IMR-90 (cell line): ENCODE measurements at regions not wholly inside any gene's neighbourhood (a gene's known extent, or its start where the extent isn't known, plus 50 kb on each side); places are given as distances from the start of the nearest gene placed in this dataset.

Experiments used
- ATAC-seq: fragments of 200-7000 bp; cut with Tn5 transposase; 2 replicates; pipeline ENCODE4 v1.9.1; 2020; ENCODE audit warnings: low read depth, mild to moderate bottlenecking, moderate library complexity
- BruUV-seq: library from RNA; stranded (reverse); fragments of 400-500 nt; replicated peaks from 2 replicates; lab custom pipeline; 2021; lab: Mats Ljungman, UMichigan
- CTCF ChIA-PET: fragments of 300-600 bp; formaldehyde crosslinking; extraction: SDS; loops from one replicate; lab custom pipeline; 2021; ENCODE audit warnings: antibody characterized with exemption; lab: Yijun Ruan, JAX
- POLR2A ChIA-PET: fragments of 300-600 bp; sonication (Branson Sonifier 250); formaldehyde crosslinking; loops from one replicate; lab custom pipeline; 2022; ENCODE audit warnings: antibody characterized with exemption; ENCODE audit not compliant: unreplicated experiment; lab: Charles Lee
- DNase-seq: peaks from one replicate; pipeline ENCODE4 v3.0.0; 2013
- H2AFZ ChIP-seq: replicated peaks from 2 replicates; pipeline ENCODE3; 2013; ENCODE audit warnings: low read length, mild to moderate bottlenecking; ENCODE audit not compliant: poor library complexity
- H2AK5ac ChIP-seq: 2 replicates; pipeline ENCODE4 v1.6.1; 2013; ENCODE audit warnings: low read depth, low read length, inconsistent platforms
- H2AK9ac ChIP-seq: replicated peaks from 2 replicates; pipeline ENCODE3; 2013; ENCODE audit warnings: mild to moderate bottlenecking, low read depth, low read length, moderate library complexity; ENCODE audit not compliant: poor library complexity
- H2BK120ac ChIP-seq: 2 replicates; pipeline ENCODE4 v1.6.1; 2013; ENCODE audit warnings: low read depth, low read length, inconsistent platforms
- H2BK15ac ChIP-seq: 3 replicates; pipeline ENCODE4 v1.6.1; 2013; ENCODE audit warnings: low read depth, low read length, inconsistent platforms
- H2BK20ac ChIP-seq: 2 replicates; pipeline ENCODE4 v1.6.1; 2013; ENCODE audit warnings: low read depth, mild to moderate bottlenecking, inconsistent platforms, low read length, moderate library complexity
- H2BK5ac ChIP-seq: 2 replicates; pipeline ENCODE4 v1.6.1; 2013; ENCODE audit warnings: mild to moderate bottlenecking, low read depth, low read length, inconsistent platforms; ENCODE audit not compliant: poor library complexity, severe bottlenecking
- H3K14ac ChIP-seq: replicated peaks from 2 replicates; pipeline ENCODE4 v1.6.1; 2013; ENCODE audit warnings: low read depth, low read length, inconsistent platforms
- H3K18ac ChIP-seq: 2 replicates; pipeline ENCODE4 v1.6.1; 2013; ENCODE audit warnings: low read depth, low read length, control low read depth
- H3K23ac ChIP-seq: 2 replicates; pipeline ENCODE4 v1.6.1; 2013; ENCODE audit warnings: low read depth, low read length, inconsistent platforms
- H3K27ac ChIP-seq: 2 replicates; pipeline ENCODE4 v1.5.1; 2013; ENCODE audit warnings: mild to moderate bottlenecking, control low read depth, low read length; ENCODE audit not compliant: insufficient read depth
- H3K27me3 ChIP-seq: 2 replicates; pipeline ENCODE4 v1.6.1; 2013; ENCODE audit warnings: low read length; ENCODE audit not compliant: control insufficient read depth, insufficient read depth
- H3K36me3 ChIP-seq: 2 replicates; pipeline ENCODE4 v1.6.1; 2013; ENCODE audit warnings: low read length, mixed read lengths; ENCODE audit not compliant: control insufficient read depth, insufficient read depth
- H3K4ac ChIP-seq: 2 replicates; pipeline ENCODE4 v1.6.1; 2013; ENCODE audit warnings: low read depth, low read length, inconsistent platforms
- H3K4me1 ChIP-seq: 2 replicates; pipeline ENCODE4 v1.6.1; 2013; ENCODE audit warnings: low read length, mixed read lengths; ENCODE audit not compliant: control insufficient read depth, insufficient read depth
- H3K4me2 ChIP-seq: 2 replicates; pipeline ENCODE4 v1.6.1; 2013; ENCODE audit warnings: low read depth, mild to moderate bottlenecking, control low read depth, low read length, moderate library complexity
- H3K4me3 ChIP-seq: 2 replicates; pipeline ENCODE4 v1.5.1; 2013; ENCODE audit warnings: low read depth, mild to moderate bottlenecking, control low read depth, low read length, moderate library complexity; ENCODE audit not compliant: insufficient read depth
- H3K56ac ChIP-seq: 2 replicates; pipeline ENCODE4 v1.6.1; 2013; ENCODE audit warnings: low read length, inconsistent platforms; ENCODE audit not compliant: insufficient read depth; ENCODE audit errors: extremely low read depth
- H3K79me1 ChIP-seq, 2 experiments: 2 replicates each; pipeline ENCODE4 v1.6.1; 2013; ENCODE audit warnings: low read length in 2 of 2, inconsistent platforms in 1 of 2, low read depth in 1 of 2
- H3K9ac ChIP-seq: 2 replicates; pipeline ENCODE4 v1.6.1; 2013; ENCODE audit warnings: low read depth, low read length, control low read depth
- H3K9me1 ChIP-seq: 2 replicates; pipeline ENCODE4 v1.6.1; 2013; ENCODE audit warnings: low read length, inconsistent platforms; ENCODE audit not compliant: insufficient read depth
- H3K9me3 ChIP-seq: 2 replicates; pipeline ENCODE4 v1.6.1; 2013; ENCODE audit warnings: low read length; ENCODE audit not compliant: control insufficient read depth, insufficient read depth
- H4K20me1 ChIP-seq: 2 replicates; pipeline ENCODE4 v1.6.1; 2013; ENCODE audit warnings: low read length, inconsistent platforms; ENCODE audit not compliant: insufficient read depth
- H4K5ac ChIP-seq: 2 replicates; pipeline ENCODE4 v1.6.1; 2013; ENCODE audit warnings: mild to moderate bottlenecking, low read depth, low read length, control low read depth
- H4K8ac ChIP-seq, 2 experiments: 2 replicates each; pipeline ENCODE4 v1.6.1; 2013; ENCODE audit warnings: low read depth in 2 of 2, low read length in 2 of 2, control low read depth in 1 of 2, inconsistent platforms in 1 of 2
- H4K91ac ChIP-seq: 2 replicates; pipeline ENCODE4 v1.6.1; 2013; ENCODE audit warnings: low read depth, low read length, inconsistent platforms; ENCODE audit not compliant: insufficient read depth
- WGBS, 2 experiments: methylation state at CpG; one replicate each; pipeline versions ENCODE4 v1.1.5 to v1.1.7; 2013; ENCODE audit warnings: missing lambda C conversion rate in 2 of 2; ENCODE audit not compliant: insufficient read length in 1 of 2; ENCODE audit errors: extremely low coverage in 2 of 2; 5-methylcytosine and 5-hydroxymethylcytosine counted together
- dilution Hi-C: fragments of 300-500 bp; cut with HindIII; formaldehyde crosslinking; loops from one replicate; pipeline ENCODE4 v1.14.3; 2018; ENCODE audit warnings: low sequenced_read_pairs; ENCODE audit not compliant: unreplicated experiment
- in situ Hi-C: fragments of 300-500 bp; cut with MboI; formaldehyde crosslinking; loops from 3 replicates; pipeline ENCODE4 v1.14.3; 2019; ENCODE audit warnings: low sequenced_read_pairs, inconsistent platforms, mixed read lengths
- intact Hi-C: fragments of 100-400 bp; cut with micrococcal nuclease; formaldehyde crosslinking; loops from 2 replicates; pipeline ENCODE4 v1.10.0; 2022
- TF ChIP-seq, protein P1 (sequence below): conservative IDR thresholded peaks from 2 replicates; pipeline ENCODE4 v1.5.1; 2012; ENCODE audit warnings: mild to moderate bottlenecking, low read depth, low read length, improper control_type of control experiment

GRCh38 chr12:126798449-126798848 is 1468.5 kb upstream of the TMEM132C start:
- in situ Hi-C loops (no loop called here), intact Hi-C loops (no loop called here), dilution Hi-C loops (no loop called here)
- CTCF ChIA-PET: no interaction called here
- no peak overlapping the region for H3K14ac ChIP-seq
- no peaks in the 10 kb centered on the region for H4K20me1 ChIP-seq
- H3K9me3 ChIP-seq: peaks cover 29% of the 10 kb centered on the region
- no peaks in the 10 kb centered on the region for H3K79me1 ChIP-seq
- no peak overlapping the region for H3K4ac ChIP-seq
- no peak overlapping the region for H4K91ac ChIP-seq
- H2AK9ac ChIP-seq: no peak overlapping the region
- H2BK20ac ChIP-seq: no peak overlapping the region
- no peak overlapping the region for H2BK15ac ChIP-seq
- H3K4me2 ChIP-seq: no peak overlapping the region
- TF ChIP-seq, protein P1, sequence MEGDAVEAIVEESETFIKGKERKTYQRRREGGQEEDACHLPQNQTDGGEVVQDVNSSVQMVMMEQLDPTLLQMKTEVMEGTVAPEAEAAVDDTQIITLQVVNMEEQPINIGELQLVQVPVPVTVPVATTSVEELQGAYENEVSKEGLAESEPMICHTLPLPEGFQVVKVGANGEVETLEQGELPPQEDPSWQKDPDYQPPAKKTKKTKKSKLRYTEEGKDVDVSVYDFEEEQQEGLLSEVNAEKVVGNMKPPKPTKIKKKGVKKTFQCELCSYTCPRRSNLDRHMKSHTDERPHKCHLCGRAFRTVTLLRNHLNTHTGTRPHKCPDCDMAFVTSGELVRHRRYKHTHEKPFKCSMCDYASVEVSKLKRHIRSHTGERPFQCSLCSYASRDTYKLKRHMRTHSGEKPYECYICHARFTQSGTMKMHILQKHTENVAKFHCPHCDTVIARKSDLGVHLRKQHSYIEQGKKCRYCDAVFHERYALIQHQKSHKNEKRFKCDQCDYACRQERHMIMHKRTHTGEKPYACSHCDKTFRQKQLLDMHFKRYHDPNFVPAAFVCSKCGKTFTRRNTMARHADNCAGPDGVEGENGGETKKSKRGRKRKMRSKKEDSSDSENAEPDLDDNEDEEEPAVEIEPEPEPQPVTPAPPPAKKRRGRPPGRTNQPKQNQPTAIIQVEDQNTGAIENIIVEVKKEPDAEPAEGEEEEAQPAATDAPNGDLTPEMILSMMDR: no peak
- H3K9me1 ChIP-seq: no peaks in the 10 kb centered on the region
- no peak overlapping the region for H2BK120ac ChIP-seq
- no TSS peak for BruUV-seq
- WGBS, 2 experiments: 61% methylated on average over 3 of the region's 5 CpGs; no CpG with 5 or more reads in 1 of the 2 experiments
- H4K8ac ChIP-seq: no peak overlapping the region
- H3K18ac ChIP-seq: no peak overlapping the region
- no peak overlapping the region for H3K56ac ChIP-seq
- H3K27me3 ChIP-seq: no peaks in the 10 kb centered on the region
- H3K9ac ChIP-seq: no peak overlapping the region
- H3K23ac ChIP-seq: no peak overlapping the region
- H3K4me1 ChIP-seq: no peaks in the 10 kb centered on the region
- POLR2A ChIA-PET: no interaction called here
- no peak overlapping the region for H2AK5ac ChIP-seq
- no peak overlapping the region for H2AFZ ChIP-seq
- no peak overlapping the region for H4K5ac ChIP-seq
- DNase-seq (no peak), ATAC-seq (no peak)
- H3K36me3 ChIP-seq: no peaks in the 10 kb centered on the region
- H3K27ac ChIP-seq: no peak overlapping the region
- no peak overlapping the region for H3K4me3 ChIP-seq
- H2BK5ac ChIP-seq: no peak overlapping the region
